SK-N-SH (cell line): ENCODE measurements at regions not wholly inside any gene's neighbourhood (a gene's known extent, or its start where the extent isn't known, plus 50 kb on each side); places are given as distances from the start of the nearest gene placed in this dataset.

Experiments
- CTCF ChIA-PET: fragments of 300-600, 350-600 bp; formaldehyde crosslinking; extraction: SDS; loops from one replicate; lab custom pipeline; 2021; lab: Yijun Ruan, JAX
- POLR2A ChIA-PET: fragments of 350-600 bp; sonication (Branson Sonifier 250); formaldehyde crosslinking; extraction: SDS; loops from one replicate; lab custom pipeline; 2020; ENCODE audit warnings: antibody characterized with exemption, inconsistent platforms; lab: Yijun Ruan, JAX
- DNase-seq: peaks from one replicate; pipeline ENCODE4 v3.0.0; 2012
- H2AFZ ChIP-seq: fragments of 200-600 bp; sonication (generic); 2 replicates; pipeline ENCODE4 v1.8.1; 2016; ENCODE audit warnings: antibody characterized with exemption, mild to moderate bottlenecking, low read depth
- H3F3A ChIP-seq: fragments of 200-600 bp; sonication (generic); replicated peaks from 2 replicates; pipeline ENCODE3; 2016; ENCODE audit warnings: antibody characterized with exemption, mild to moderate bottlenecking; ENCODE audit not compliant: insufficient read depth
- H3K27ac ChIP-seq, 2 experiments: fragments of 200-500 bp in 1 of 2; fragments of 200-600 bp in 1 of 2; sonication (Bioruptor generic) in 1 of 2; sonication (generic), shearing (Covaris generic) in 1 of 2; 2 replicates each; pipeline versions ENCODE4 v1.5.1 to v1.6.1; 2014 to 2016; ENCODE audit warnings: low read depth in 2 of 2, inconsistent platforms in 1 of 2, low read length in 1 of 2, mild to moderate bottlenecking in 1 of 2, mixed read lengths in 1 of 2
- H3K27me3 ChIP-seq: fragments of 200-600 bp; sonication (generic), shearing (Covaris generic); 2 replicates; pipeline ENCODE4 v1.6.1; 2016; ENCODE audit warnings: mixed run types; ENCODE audit not compliant: insufficient read depth
- H3K36me3 ChIP-seq, 2 experiments: fragments of 200-500 bp in 1 of 2; fragments of 200-600 bp in 1 of 2; sonication (Bioruptor generic) in 1 of 2; sonication (generic) in 1 of 2; replicated peaks in 1 of 2; 2 replicates each; pipeline versions ENCODE3 to v1.5.1; 2014 to 2016; ENCODE audit warnings: low read length in 1 of 2, mild to moderate bottlenecking in 1 of 2; ENCODE audit not compliant: insufficient read depth in 2 of 2, control insufficient read depth in 1 of 2
- H3K4me1 ChIP-seq, 2 experiments: fragments of 200-500 bp in 1 of 2; fragments of 200-600 bp in 1 of 2; sonication (Bioruptor generic) in 1 of 2; sonication (generic), shearing (Covaris generic) in 1 of 2; 2 replicates each; pipeline versions ENCODE4 v1.5.1 to v1.6.1; 2014 to 2016; ENCODE audit warnings: low read depth in 1 of 2, low read length in 1 of 2, mixed run types in 1 of 2; ENCODE audit not compliant: insufficient read depth in 2 of 2, control insufficient read depth in 1 of 2
- H3K4me2 ChIP-seq: fragments of 200-600 bp; sonication (generic), shearing (Covaris generic); 2 replicates; pipeline ENCODE4 v1.6.1; 2017; ENCODE audit warnings: mixed run types
- H3K4me3 ChIP-seq, 2 experiments: fragments of 200-500 bp in 1 of 2; fragments of 200-600 bp in 1 of 2; sonication (Bioruptor generic) in 1 of 2; sonication (generic), shearing (Covaris generic) in 1 of 2; 2 replicates each; pipeline versions ENCODE4 v1.5.1 to v1.8.1; 2014 to 2016; ENCODE audit warnings: low read depth in 2 of 2, inconsistent platforms in 1 of 2, low read length in 1 of 2, mild to moderate bottlenecking in 1 of 2, mixed read lengths in 1 of 2, moderate library complexity in 1 of 2
- H3K79me2 ChIP-seq: fragments of 200-600 bp; sonication (generic); 2 replicates; pipeline ENCODE4 v1.8.1; 2017; ENCODE audit warnings: mild to moderate bottlenecking; ENCODE audit not compliant: insufficient read depth
- H3K9ac ChIP-seq: fragments of 200-600 bp; sonication (generic); 2 replicates; pipeline ENCODE4 v1.6.1; 2017; ENCODE audit warnings: mixed run types
- H3K9me2 ChIP-seq: fragments of 200-600 bp; sonication (generic); 2 replicates; pipeline ENCODE4 v1.6.1; 2017; ENCODE audit warnings: mixed run types
- H3K9me3 ChIP-seq: fragments of 200-600 bp; sonication (generic); 2 replicates; pipeline ENCODE4 v1.6.1; 2017; ENCODE audit warnings: mixed run types, mild to moderate bottlenecking, moderate library complexity
- H4K20me1 ChIP-seq: fragments of 200-600 bp; sonication (generic); 2 replicates; pipeline ENCODE4 v1.6.1; 2017; ENCODE audit warnings: mild to moderate bottlenecking, mixed run types; ENCODE audit not compliant: insufficient read depth
- CHD2 ChIP-seq: fragments of 150-350 bp; IDR thresholded peaks from 2 replicates; pipeline ENCODE4 v1.6.1; 2018; ENCODE audit warnings: low read length; ENCODE audit not compliant: partially characterized antibody
- EP300 ChIP-seq, 2 experiments: IDR thresholded peaks; 2 replicates each; pipeline versions ENCODE4 v1.4.0 to v1.6.1; 2012; ENCODE audit warnings: borderline replicate concordance in 1 of 2, low read depth in 1 of 2, low read length in 1 of 2
- FOSL2 ChIP-seq: IDR thresholded peaks from 2 replicates; pipeline ENCODE4 v1.4.0; 2012; ENCODE audit warnings: low read depth, mild to moderate bottlenecking, moderate library complexity, borderline replicate concordance
- FOXM1 ChIP-seq: IDR thresholded peaks from 2 replicates; pipeline ENCODE4 v1.4.0; 2012; ENCODE audit warnings: low read depth, mild to moderate bottlenecking
- JUND ChIP-seq: IDR thresholded peaks from 2 replicates; pipeline ENCODE4 v1.4.0; 2012
- NFIC ChIP-seq: IDR thresholded peaks from 2 replicates; pipeline ENCODE4 v1.4.0; 2012; ENCODE audit warnings: borderline replicate concordance
- NRF1 ChIP-seq: IDR thresholded peaks from 2 replicates; pipeline ENCODE4 v1.6.1; 2012; ENCODE audit warnings: low read depth, mild to moderate bottlenecking, low read length
- RFX5 ChIP-seq: IDR thresholded peaks from 2 replicates; pipeline ENCODE4 v1.6.1; 2012; ENCODE audit warnings: mild to moderate bottlenecking, improper control_type of control experiment, low read length
- TCF12 ChIP-seq: IDR thresholded peaks from 2 replicates; pipeline ENCODE4 v1.4.0; 2012
- USF1 ChIP-seq: IDR thresholded peaks from 2 replicates; pipeline ENCODE4 v1.4.0; 2012; ENCODE audit warnings: low read depth, borderline replicate concordance
- YY1 ChIP-seq: IDR thresholded peaks from 2 replicates; pipeline ENCODE4 v1.4.0; 2012; ENCODE audit warnings: low read depth, mild to moderate bottlenecking
- ZBTB33 ChIP-seq: IDR thresholded peaks from 2 replicates; pipeline ENCODE4 v1.4.0; 2012; ENCODE audit warnings: low read depth, borderline replicate concordance
- WGBS: methylation state at CpG from one replicate; pipeline ENCODE4 v1.1.6; 2017; ENCODE audit warnings: low lambda C conversion rate; 5-methylcytosine and 5-hydroxymethylcytosine counted together

- TF ChIP-seq USF1 (no peak), NRF1 (no peak), EP300 (IDR thresholded peaks at IDR 0.05; ENCODE audit: borderline replicate concordance in 1 of 2, low read depth in 1 of 2, low read length in 1 of 2) (no peak), NFIC (no peak)
Measured at GRCh38 chr21:34220556-34221195, 143.1 kb upstream of the KCNE2 start (continued).

GRCh38 chr21:34221331-34222030 is 142.3 kb upstream of the KCNE2 start:
- WGBS = 61% methylated on average over 11 of the region's 11 CpGs
- H3K79me2 ChIP-seq = no peaks in the 10 kb centered on the region
- H3K9me2 ChIP-seq = no peaks in the 10 kb centered on the region
- no peak overlapping the region for H2AFZ ChIP-seq
- H3K27me3 ChIP-seq = no peaks in the 10 kb centered on the region
- H3K27ac ChIP-seq = no peak overlapping the region
- TF ChIP-seq TCF12 (no peak), RFX5 (no peak), CHD2 (no peak), FOSL2 (no peak), JUND (no peak), FOXM1 (no peak), USF1 (no peak), YY1 (no peak), ZBTB33 (no peak)
- no peaks in the 10 kb centered on the region for H3F3A ChIP-seq
- H3K4me1 ChIP-seq = peaks cover 0 to 3% of the 10 kb centered on the region in 2 experiments; a peak in 1 of 4 replicates
- ChIA-PET CTCF (interaction anchor here (1.0 kb wide), 1 partner anchor 13 kb away, joined by 3 read pairs; no protein-coding TSS in a partner anchor), POLR2A (no interaction called here)
- no peaks in the 10 kb centered on the region for H3K9me3 ChIP-seq
- no peaks in the 10 kb centered on the region for H4K20me1 ChIP-seq
- H3K36me3 ChIP-seq = no peaks in the 10 kb centered on the region
- H3K9ac ChIP-seq = no peak overlapping the region
- no peak overlapping the region for H3K4me2 ChIP-seq
- no peak overlapping the region for H3K4me3 ChIP-seq
- no peak for DNase-seq
